Erythroblast (primary cell): ENCODE measurements at regions not wholly inside any gene's neighbourhood (a gene's known extent, or its start where the extent isn't known, plus 50 kb on each side); places are given as distances from the start of the nearest gene placed in this dataset.

Experiments
- GATA1 ChIP-seq: IDR thresholded peaks from 2 replicates; pipeline ENCODE4 v1.6.1; 2011; ENCODE audit warnings: low read depth, mild to moderate bottlenecking, control low read depth, low read length, moderate library complexity
- POLR2A ChIP-seq: IDR thresholded peaks from 2 replicates; pipeline ENCODE4 v1.6.1; 2011; ENCODE audit warnings: mild to moderate bottlenecking, low read length

- TF ChIP-seq POLR2A, result no peak
- TF ChIP-seq GATA1, result no peak
Observed at GRCh38 chr10:52927678-52928077, 155.1 kb upstream of the MBL2 start.
